WTC11 (cell line): ENCODE measurements at regions not wholly inside any gene's neighbourhood (a gene's known extent, or its start where the extent isn't known, plus 50 kb on each side); places are given as distances from the start of the nearest gene placed in this dataset.

Experiments used
- ATAC-seq: fragments of 200-7000 bp; cut with Tn5 transposase; 2 replicates; pipeline ENCODE4 v1.10.0; 2021; ENCODE audit warnings: mild to moderate bottlenecking, moderate library complexity
- CTCF ChIA-PET: fragments of 300-600 bp; sonication (Branson Sonifier 250); formaldehyde crosslinking; loops from one replicate; lab custom pipeline; 2021; ENCODE audit warnings: antibody characterized with exemption; lab: Charles Lee
- POLR2A ChIA-PET: fragments of 350-600 bp; sonication (Branson Sonifier 250); formaldehyde crosslinking; loops from one replicate; lab custom pipeline; 2021; ENCODE audit warnings: antibody characterized with exemption; lab: Charles Lee
- DNase-seq: peaks from one replicate; pipeline ENCODE4 v3.0.0; 2021; ENCODE audit warnings: low spot score
- H3K27ac Mint-ChIP-seq: 2 replicates; pipeline ENCODE4 v1.8.0; 2021; ENCODE audit warnings: mixed read lengths
- H3K27me3 Mint-ChIP-seq: 2 replicates; pipeline ENCODE4 v1.8.0; 2021; ENCODE audit warnings: low read depth, mild to moderate bottlenecking, moderate library complexity, mixed read lengths
- H3K36me3 Mint-ChIP-seq: 2 replicates; pipeline ENCODE4 v1.8.0; 2021; ENCODE audit warnings: mixed read lengths
- H3K4me1 Mint-ChIP-seq: 2 replicates; pipeline ENCODE4 v1.8.0; 2022; ENCODE audit warnings: mixed read lengths
- H3K4me3 Mint-ChIP-seq: 2 replicates; pipeline ENCODE4 v1.8.0; 2021; ENCODE audit warnings: mild to moderate bottlenecking, moderate library complexity, mixed read lengths
- H3K9me3 Mint-ChIP-seq: 2 replicates; pipeline ENCODE4 v1.8.0; 2021; ENCODE audit warnings: mixed read lengths
- ATF1 ChIP-seq: sonication (generic); formaldehyde crosslinking; IDR thresholded peaks from 2 replicates; pipeline ENCODE4 v1.8.1; 2023; ENCODE audit warnings: mild to moderate bottlenecking, moderate library complexity, missing genetic modification reagents
- ATF6 ChIP-seq: sonication (generic); formaldehyde crosslinking; IDR thresholded peaks from 2 replicates; pipeline ENCODE4 v1.8.1; 2023; ENCODE audit warnings: mild to moderate bottlenecking, missing genetic modification reagents
- FOXK1 ChIP-seq: sonication (generic); formaldehyde crosslinking; IDR thresholded peaks from 2 replicates; pipeline ENCODE4 v1.8.0; 2022; ENCODE audit warnings: mild to moderate bottlenecking, moderate library complexity, missing genetic modification reagents
- IRF2 ChIP-seq: sonication (generic); formaldehyde crosslinking; IDR thresholded peaks from 2 replicates; pipeline ENCODE4 v1.8.0; 2022; ENCODE audit warnings: low read depth, missing genetic modification reagents, borderline replicate concordance
- MAX ChIP-seq: sonication (generic); formaldehyde crosslinking; IDR thresholded peaks from 2 replicates; pipeline ENCODE4 v1.8.0; 2022; ENCODE audit warnings: mild to moderate bottlenecking, missing genetic modification reagents
- MYBL2 ChIP-seq: sonication (generic); formaldehyde crosslinking; IDR thresholded peaks from 2 replicates; pipeline ENCODE4 v1.8.1; 2023; ENCODE audit warnings: mild to moderate bottlenecking, moderate library complexity, missing genetic modification reagents
- NFYB ChIP-seq: sonication (generic); formaldehyde crosslinking; conservative IDR thresholded peaks from 2 replicates; pipeline ENCODE4 v1.8.0; 2022; ENCODE audit warnings: low read depth, missing genetic modification reagents
- NR3C1 ChIP-seq: sonication (generic); formaldehyde crosslinking; conservative IDR thresholded peaks from 2 replicates; pipeline ENCODE4 v1.8.1; 2023; ENCODE audit warnings: low read depth, mild to moderate bottlenecking, missing genetic modification reagents
- OVOL2 ChIP-seq: fragments of 250-450 bp; sonication (Bioruptor Pico); IDR thresholded peaks from 2 replicates; pipeline ENCODE4 v1.9.0; 2021; ENCODE audit warnings: mild to moderate bottlenecking, borderline replicate concordance
- SMAD4 ChIP-seq: sonication (generic); formaldehyde crosslinking; IDR thresholded peaks from 2 replicates; pipeline ENCODE4 v1.8.0; 2022; ENCODE audit warnings: mild to moderate bottlenecking, missing genetic modification reagents
- SOX15 ChIP-seq: fragments of 250-450 bp; sonication (Bioruptor Pico); IDR thresholded peaks from 2 replicates; pipeline ENCODE4 v1.9.0; 2021; ENCODE audit warnings: mild to moderate bottlenecking
- TEAD4 ChIP-seq: sonication (generic); formaldehyde crosslinking; IDR thresholded peaks from 2 replicates; pipeline ENCODE4 v1.8.0; 2022; ENCODE audit warnings: mild to moderate bottlenecking, missing genetic modification reagents
- ZNF121 ChIP-seq: sonication (generic); formaldehyde crosslinking; IDR thresholded peaks from 2 replicates; pipeline ENCODE4 v1.8.0; 2023; ENCODE audit warnings: missing genetic modification reagents
- ZNF263 ChIP-seq: sonication (generic); formaldehyde crosslinking; IDR thresholded peaks from 2 replicates; pipeline ENCODE4 v1.8.1; 2022; ENCODE audit warnings: low read depth, mild to moderate bottlenecking, moderate library complexity, missing genetic modification reagents
- ZNF396 ChIP-seq: fragments of 250-450 bp; sonication (Bioruptor Pico); IDR thresholded peaks from 2 replicates; pipeline ENCODE4 v1.8.0; 2021; ENCODE audit warnings: mild to moderate bottlenecking, moderate library complexity, borderline replicate concordance
- ZNF425 ChIP-seq: fragments of 250-450 bp; sonication (Bioruptor Pico); conservative IDR thresholded peaks from 2 replicates; pipeline ENCODE4 v1.9.0; 2021; ENCODE audit warnings: mild to moderate bottlenecking
- ZNF671 ChIP-seq: fragments of 250-450 bp; sonication (Bioruptor Pico); IDR thresholded peaks from 2 replicates; pipeline ENCODE4 v1.8.0; 2021; ENCODE audit warnings: mild to moderate bottlenecking
- ZSCAN18 ChIP-seq: fragments of 250-450 bp; sonication (Bioruptor Pico); IDR thresholded peaks from 2 replicates; pipeline ENCODE4 v2.1.2; 2022; ENCODE audit warnings: mild to moderate bottlenecking, moderate library complexity
- TF ChIP-seq, protein P1 (sequence below): fragments of 200-600 bp; IDR thresholded peaks from 2 replicates; pipeline ENCODE4 v1.8.0; 2022; ENCODE audit warnings: antibody characterized with exemption
- TF ChIP-seq, protein P2 (sequence below): sonication (generic); formaldehyde crosslinking; IDR thresholded peaks from 2 replicates; pipeline ENCODE4 v1.8.0; 2022; ENCODE audit warnings: missing genetic modification reagents
- TF ChIP-seq, protein P3 (sequence below): fragments of 250-450 bp; sonication (Bioruptor Pico); IDR thresholded peaks from 2 replicates; pipeline ENCODE4 v1.9.0; 2021; ENCODE audit warnings: moderate library complexity, mild to moderate bottlenecking, inconsistent platforms, borderline replicate concordance
- TF ChIP-seq, protein P4 (sequence below): sonication (generic); formaldehyde crosslinking; IDR thresholded peaks from 2 replicates; pipeline ENCODE4 v1.8.0; 2023; ENCODE audit warnings: mild to moderate bottlenecking, missing genetic modification reagents

DNA sequence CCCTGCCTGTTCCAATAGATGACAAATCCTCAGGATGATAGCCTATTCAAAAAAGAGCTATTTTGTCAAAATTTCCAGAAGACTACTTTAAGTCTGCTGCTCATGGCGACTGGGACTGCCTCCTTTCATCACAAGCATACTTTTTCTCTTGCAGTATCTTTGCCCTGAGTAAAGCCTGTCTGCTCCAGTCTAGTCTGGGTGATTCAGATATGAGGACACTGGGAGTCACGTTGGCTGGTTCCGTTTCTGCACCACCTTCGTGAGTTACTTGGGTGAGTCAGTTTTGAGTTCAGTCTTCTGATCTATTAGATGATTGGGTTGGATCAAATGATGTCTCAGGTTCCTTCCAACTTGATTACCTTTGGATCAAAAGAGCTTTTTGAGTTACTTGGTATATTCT is 301.3 kb upstream of the STXBP6 start:
- H3K27me3 Mint-ChIP-seq: no peaks in the 10 kb centered on the region; the same call in 1 of the 2 replicates
- H3K27ac Mint-ChIP-seq: no peak overlapping the region
- ChIA-PET CTCF (no interaction called here), POLR2A (no interaction called here)
- TF ChIP-seq TEAD4 (CRISPR knock-in tag): no peak
- no peak for TF ChIP-seq NR3C1 (CRISPR knock-in tag)
- TF ChIP-seq SMAD4: no peak
- TF ChIP-seq SOX15 (CRISPR knock-in tag): no peak
- TF ChIP-seq MAX (CRISPR knock-in tag): no peak
- no peak for TF ChIP-seq MYBL2
- TF ChIP-seq ATF6 (CRISPR knock-in tag): no peak
- no peak for TF ChIP-seq ZNF425 (CRISPR knock-in tag)
- TF ChIP-seq, protein P1, sequence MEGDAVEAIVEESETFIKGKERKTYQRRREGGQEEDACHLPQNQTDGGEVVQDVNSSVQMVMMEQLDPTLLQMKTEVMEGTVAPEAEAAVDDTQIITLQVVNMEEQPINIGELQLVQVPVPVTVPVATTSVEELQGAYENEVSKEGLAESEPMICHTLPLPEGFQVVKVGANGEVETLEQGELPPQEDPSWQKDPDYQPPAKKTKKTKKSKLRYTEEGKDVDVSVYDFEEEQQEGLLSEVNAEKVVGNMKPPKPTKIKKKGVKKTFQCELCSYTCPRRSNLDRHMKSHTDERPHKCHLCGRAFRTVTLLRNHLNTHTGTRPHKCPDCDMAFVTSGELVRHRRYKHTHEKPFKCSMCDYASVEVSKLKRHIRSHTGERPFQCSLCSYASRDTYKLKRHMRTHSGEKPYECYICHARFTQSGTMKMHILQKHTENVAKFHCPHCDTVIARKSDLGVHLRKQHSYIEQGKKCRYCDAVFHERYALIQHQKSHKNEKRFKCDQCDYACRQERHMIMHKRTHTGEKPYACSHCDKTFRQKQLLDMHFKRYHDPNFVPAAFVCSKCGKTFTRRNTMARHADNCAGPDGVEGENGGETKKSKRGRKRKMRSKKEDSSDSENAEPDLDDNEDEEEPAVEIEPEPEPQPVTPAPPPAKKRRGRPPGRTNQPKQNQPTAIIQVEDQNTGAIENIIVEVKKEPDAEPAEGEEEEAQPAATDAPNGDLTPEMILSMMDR: no peak
- TF ChIP-seq OVOL2 (CRISPR knock-in tag): no peak
- no peak for TF ChIP-seq FOXK1
- TF ChIP-seq, protein P2, sequence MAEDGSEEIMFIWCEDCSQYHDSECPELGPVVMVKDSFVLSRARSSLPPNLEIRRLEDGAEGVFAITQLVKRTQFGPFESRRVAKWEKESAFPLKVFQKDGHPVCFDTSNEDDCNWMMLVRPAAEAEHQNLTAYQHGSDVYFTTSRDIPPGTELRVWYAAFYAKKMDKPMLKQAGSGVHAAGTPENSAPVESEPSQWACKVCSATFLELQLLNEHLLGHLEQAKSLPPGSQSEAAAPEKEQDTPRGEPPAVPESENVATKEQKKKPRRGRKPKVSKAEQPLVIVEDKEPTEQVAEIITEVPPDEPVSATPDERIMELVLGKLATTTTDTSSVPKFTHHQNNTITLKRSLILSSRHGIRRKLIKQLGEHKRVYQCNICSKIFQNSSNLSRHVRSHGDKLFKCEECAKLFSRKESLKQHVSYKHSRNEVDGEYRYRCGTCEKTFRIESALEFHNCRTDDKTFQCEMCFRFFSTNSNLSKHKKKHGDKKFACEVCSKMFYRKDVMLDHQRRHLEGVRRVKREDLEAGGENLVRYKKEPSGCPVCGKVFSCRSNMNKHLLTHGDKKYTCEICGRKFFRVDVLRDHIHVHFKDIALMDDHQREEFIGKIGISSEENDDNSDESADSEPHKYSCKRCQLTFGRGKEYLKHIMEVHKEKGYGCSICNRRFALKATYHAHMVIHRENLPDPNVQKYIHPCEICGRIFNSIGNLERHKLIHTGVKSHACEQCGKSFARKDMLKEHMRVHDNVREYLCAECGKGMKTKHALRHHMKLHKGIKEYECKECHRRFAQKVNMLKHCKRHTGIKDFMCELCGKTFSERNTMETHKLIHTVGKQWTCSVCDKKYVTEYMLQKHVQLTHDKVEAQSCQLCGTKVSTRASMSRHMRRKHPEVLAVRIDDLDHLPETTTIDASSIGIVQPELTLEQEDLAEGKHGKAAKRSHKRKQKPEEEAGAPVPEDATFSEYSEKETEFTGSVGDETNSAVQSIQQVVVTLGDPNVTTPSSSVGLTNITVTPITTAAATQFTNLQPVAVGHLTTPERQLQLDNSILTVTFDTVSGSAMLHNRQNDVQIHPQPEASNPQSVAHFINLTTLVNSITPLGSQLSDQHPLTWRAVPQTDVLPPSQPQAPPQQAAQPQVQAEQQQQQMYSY: no peak
- no peak for TF ChIP-seq NFYB (CRISPR knock-in tag)
- no peak for TF ChIP-seq ZNF396
- TF ChIP-seq, protein P3, sequence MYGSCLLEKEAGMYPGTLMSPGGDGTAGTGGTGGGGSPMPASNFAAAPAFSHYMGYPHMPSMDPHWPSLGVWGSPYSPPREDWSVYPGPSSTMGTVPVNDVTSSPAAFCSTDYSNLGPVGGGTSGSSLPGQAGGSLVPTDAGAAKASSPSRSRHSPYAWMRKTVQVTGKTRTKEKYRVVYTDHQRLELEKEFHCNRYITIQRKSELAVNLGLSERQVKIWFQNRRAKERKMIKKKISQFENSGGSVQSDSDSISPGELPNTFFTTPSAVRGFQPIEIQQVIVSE (CRISPR knock-in tag): no peak
- H3K4me3 Mint-ChIP-seq: no peak overlapping the region
- no peaks in the 10 kb centered on the region for H3K36me3 Mint-ChIP-seq
- peaks cover 13% of the 10 kb centered on the region for H3K9me3 Mint-ChIP-seq
- ATAC-seq (no peak), DNase-seq (no peak)
- no peaks in the 10 kb centered on the region for H3K4me1 Mint-ChIP-seq

GRCh38 chr14:25350802-25351201 is 300.9 kb upstream of the STXBP6 start:
- CTCF ChIA-PET: no interaction called here
- peaks cover 16% of the 10 kb centered on the region for H3K9me3 Mint-ChIP-seq
- POLR2A ChIA-PET: no interaction called here
- H3K27me3 Mint-ChIP-seq: no peaks in the 10 kb centered on the region; the same call in 1 of the 2 replicates
- no peak overlapping the region for H3K4me3 Mint-ChIP-seq
- H3K27ac Mint-ChIP-seq: no peak overlapping the region
- H3K36me3 Mint-ChIP-seq: no peaks in the 10 kb centered on the region
- no peaks in the 10 kb centered on the region for H3K4me1 Mint-ChIP-seq
- ATAC-seq (no peak), DNase-seq (no peak)
- TF ChIP-seq ZSCAN18 (no peak), ATF1 (CRISPR knock-in tag) (no peak), MYBL2 (no peak), NFYB (CRISPR knock-in tag) (no peak), ZNF671 (CRISPR knock-in tag) (no peak), ZNF263 (CRISPR knock-in tag) (no peak), ZNF121 (CRISPR knock-in tag) (no peak), IRF2 (CRISPR knock-in tag) (no peak)
- TF ChIP-seq, protein P4, sequence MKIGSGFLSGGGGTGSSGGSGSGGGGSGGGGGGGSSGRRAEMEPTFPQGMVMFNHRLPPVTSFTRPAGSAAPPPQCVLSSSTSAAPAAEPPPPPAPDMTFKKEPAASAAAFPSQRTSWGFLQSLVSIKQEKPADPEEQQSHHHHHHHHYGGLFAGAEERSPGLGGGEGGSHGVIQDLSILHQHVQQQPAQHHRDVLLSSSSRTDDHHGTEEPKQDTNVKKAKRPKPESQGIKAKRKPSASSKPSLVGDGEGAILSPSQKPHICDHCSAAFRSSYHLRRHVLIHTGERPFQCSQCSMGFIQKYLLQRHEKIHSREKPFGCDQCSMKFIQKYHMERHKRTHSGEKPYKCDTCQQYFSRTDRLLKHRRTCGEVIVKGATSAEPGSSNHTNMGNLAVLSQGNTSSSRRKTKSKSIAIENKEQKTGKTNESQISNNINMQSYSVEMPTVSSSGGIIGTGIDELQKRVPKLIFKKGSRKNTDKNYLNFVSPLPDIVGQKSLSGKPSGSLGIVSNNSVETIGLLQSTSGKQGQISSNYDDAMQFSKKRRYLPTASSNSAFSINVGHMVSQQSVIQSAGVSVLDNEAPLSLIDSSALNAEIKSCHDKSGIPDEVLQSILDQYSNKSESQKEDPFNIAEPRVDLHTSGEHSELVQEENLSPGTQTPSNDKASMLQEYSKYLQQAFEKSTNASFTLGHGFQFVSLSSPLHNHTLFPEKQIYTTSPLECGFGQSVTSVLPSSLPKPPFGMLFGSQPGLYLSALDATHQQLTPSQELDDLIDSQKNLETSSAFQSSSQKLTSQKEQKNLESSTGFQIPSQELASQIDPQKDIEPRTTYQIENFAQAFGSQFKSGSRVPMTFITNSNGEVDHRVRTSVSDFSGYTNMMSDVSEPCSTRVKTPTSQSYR (CRISPR knock-in tag): no peak
